ENCODE measurements at regions not wholly inside any gene's neighbourhood (a gene's known extent, or its start where the extent isn't known, plus 50 kb on each side); places are given as distances from the start of the nearest gene placed in this dataset.

- no peak for FAIRE-seq
Measured at GRCh38 chr18:54532962-54533361, 58.1 kb upstream of the DYNAP start.

Measured in G401.6 (cell line).